ENCODE measurements at regions not wholly inside any gene's neighbourhood (a gene's known extent, or its start where the extent isn't known, plus 50 kb on each side); places are given as distances from the start of the nearest gene placed in this dataset.

GRCh38 chr7:159218607-159219006 is 73.9 kb upstream of the VIPR2 start:
- H3K27ac Mint-ChIP-seq: no peak overlapping the region
- intact Hi-C loops (cut with micrococcal nuclease): no loop called here
- H3K36me3 Mint-ChIP-seq: no peaks in the 10 kb centered on the region
- ChIA-PET CTCF (ENCODE audit: partially characterized antibody) (no interaction called here), POLR2A (ENCODE audit: partially characterized antibody) (interaction anchor here (0.6 kb wide), 1 partner anchor 111 kb away, joined by 3 read pairs; no protein-coding TSS in a partner anchor)
- no peaks in the 10 kb centered on the region for H3K9me3 Mint-ChIP-seq
- H3K27ac ChIP-seq (ENCODE audit: low read depth, low read length): no peak overlapping the region
- no peaks in the 10 kb centered on the region for H3K4me1 Mint-ChIP-seq
- no peaks in the 10 kb centered on the region for H3K9me3 ChIP-seq (ENCODE audit: control insufficient read depth in 1 of 2, low read length in 2 of 2)
- no peaks in the 10 kb centered on the region for H3K27me3 Mint-ChIP-seq
- H3K27me3 ChIP-seq (ENCODE audit: insufficient read depth, low read length): no peaks in the 10 kb centered on the region
- no peaks in the 10 kb centered on the region for H3K36me3 ChIP-seq (ENCODE audit: insufficient read depth, low read length)
- H3K4me3 Mint-ChIP-seq: no peak overlapping the region
- DNase-seq: no peak
- H3K4me3 ChIP-seq (ENCODE audit: low read length in 2 of 2): no peak overlapping the region
- H3K4me1 ChIP-seq (ENCODE audit: insufficient read depth, low read length): no peaks in the 10 kb centered on the region

- Mint-ChIP-seq H3K9me3 (no peaks in the 10 kb centered on the region), H3K4me3 (no peak overlapping the region), H3K27ac (peak overlapping the region in 1 of 7 donors; percentile 3), H3K27me3 (no peaks in the 10 kb centered on the region), H3K4me1 (no peaks in the 10 kb centered on the region), H3K36me3 (no peaks in the 10 kb centered on the region)
- no peak overlapping the region for H3K27ac ChIP-seq (ENCODE audit: low read depth, low read length)
- no peaks in the 10 kb centered on the region for H3K4me1 ChIP-seq (ENCODE audit: insufficient read depth, low read length)
- intact Hi-C loops (cut with micrococcal nuclease): no loop called here
- no peaks in the 10 kb centered on the region for H3K36me3 ChIP-seq (ENCODE audit: insufficient read depth, low read length)
- no peak overlapping the region for H3K4me3 ChIP-seq (ENCODE audit: low read length in 2 of 2)
- H3K27me3 ChIP-seq (ENCODE audit: insufficient read depth, low read length): no peaks in the 10 kb centered on the region
- CTCF ChIA-PET (ENCODE audit: partially characterized antibody): no interaction called here
- POLR2A ChIA-PET (ENCODE audit: partially characterized antibody): interaction anchor here (0.6 kb wide), 1 partner anchor 111 kb away, joined by 3 read pairs; no protein-coding TSS in a partner anchor
- no peak for DNase-seq
- H3K9me3 ChIP-seq (ENCODE audit: control insufficient read depth in 1 of 2, low read length in 2 of 2): no peaks in the 10 kb centered on the region
Observed at GRCh38 chr7:159218170-159218569, 73.5 kb upstream of the VIPR2 start.

DNA sequence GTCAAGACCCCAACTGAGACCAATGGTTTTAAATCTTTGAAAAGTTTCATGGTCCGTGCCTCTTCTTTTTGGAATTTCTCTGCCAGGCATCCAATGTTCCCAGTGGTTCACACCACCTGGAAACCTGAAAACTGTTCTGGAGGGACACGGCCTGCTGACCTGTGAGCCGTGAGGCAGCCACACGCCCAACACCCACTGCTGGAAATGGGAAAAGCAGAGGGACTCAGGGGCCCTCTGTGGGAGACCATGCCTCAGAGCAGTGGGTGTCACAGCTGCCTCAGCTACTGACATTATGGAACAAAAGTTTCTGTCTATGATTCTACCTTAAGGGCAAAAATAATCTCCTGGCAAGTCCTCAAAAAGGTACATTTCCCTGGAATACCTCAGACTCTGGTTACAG is 70.4 kb upstream of the VIPR2 start:
- Histone ChIP-seq H3K36me3 (ENCODE audit: insufficient read depth, low read length) (no peaks in the 10 kb centered on the region), H3K9me3 (ENCODE audit: control insufficient read depth in 1 of 2, low read length in 2 of 2) (no peaks in the 10 kb centered on the region), H3K27me3 (ENCODE audit: insufficient read depth, low read length) (no peaks in the 10 kb centered on the region), H3K27ac (ENCODE audit: low read depth, low read length) (no peak overlapping the region), H3K4me3 (ENCODE audit: low read length in 2 of 2) (no peak overlapping the region), H3K4me1 (ENCODE audit: insufficient read depth, low read length) (peaks cover under 1% of the 10 kb centered on the region)
- ChIA-PET POLR2A (ENCODE audit: partially characterized antibody) (no interaction called here), CTCF (ENCODE audit: partially characterized antibody) (no interaction called here)
- no peak overlapping the region for H3K27ac Mint-ChIP-seq
- no peak for DNase-seq
- H3K9me3 Mint-ChIP-seq: no peaks in the 10 kb centered on the region
- no peaks in the 10 kb centered on the region for H3K27me3 Mint-ChIP-seq
- H3K4me1 Mint-ChIP-seq: peaks cover 3 to 5% (median 4%) of the 10 kb centered on the region in 4 donors
- no peak overlapping the region for H3K4me3 Mint-ChIP-seq
- intact Hi-C loops (cut with micrococcal nuclease): no loop called here
- H3K36me3 Mint-ChIP-seq: no peaks in the 10 kb centered on the region

GRCh38 chr7:159213253-159213652 is 68.6 kb upstream of the VIPR2 start:
- H3K27me3 ChIP-seq (ENCODE audit: insufficient read depth, low read length): no peaks in the 10 kb centered on the region
- no peak overlapping the region for H3K27ac ChIP-seq (ENCODE audit: low read depth, low read length)
- intact Hi-C loops (cut with micrococcal nuclease): no loop called here
- Mint-ChIP-seq H3K9me3 (no peaks in the 10 kb centered on the region), H3K4me1 (peaks cover 3 to 6% (median 5%) of the 10 kb centered on the region in 4 donors), H3K27me3 (no peaks in the 10 kb centered on the region), H3K36me3 (no peaks in the 10 kb centered on the region), H3K27ac (no peak overlapping the region), H3K4me3 (no peak overlapping the region)
- DNase-seq: no peak
- peaks cover 14% of the 10 kb centered on the region for H3K4me1 ChIP-seq (ENCODE audit: insufficient read depth, low read length)
- POLR2A ChIA-PET (ENCODE audit: partially characterized antibody): no interaction called here
- CTCF ChIA-PET (ENCODE audit: partially characterized antibody): no interaction called here
- no peaks in the 10 kb centered on the region for H3K9me3 ChIP-seq (ENCODE audit: control insufficient read depth in 1 of 2, low read length in 2 of 2)
- H3K36me3 ChIP-seq (ENCODE audit: insufficient read depth, low read length): no peaks in the 10 kb centered on the region
- H3K4me3 ChIP-seq (ENCODE audit: low read length in 2 of 2): no peak overlapping the region

DNA sequence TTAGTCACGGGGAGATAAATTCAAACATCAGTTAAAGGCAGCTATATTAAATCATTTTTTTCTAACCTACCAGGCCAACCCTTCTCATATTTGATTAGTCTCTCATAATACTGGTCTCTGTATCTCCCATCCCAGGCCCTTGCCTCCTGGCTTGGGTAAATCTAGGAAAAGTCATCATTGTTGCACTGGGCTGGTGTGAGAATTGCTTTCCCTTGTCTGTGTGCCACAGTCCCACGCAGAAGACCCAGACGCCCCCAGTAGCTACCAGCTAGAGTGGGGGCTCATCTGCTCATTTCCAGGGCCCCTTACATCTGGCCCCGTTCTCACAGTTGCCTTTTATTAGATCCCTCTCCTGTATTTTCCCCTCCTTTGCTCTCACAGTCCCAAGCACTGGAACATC is 67.6 kb upstream of the VIPR2 start:
- ChIA-PET POLR2A (ENCODE audit: partially characterized antibody) (no interaction called here), CTCF (ENCODE audit: partially characterized antibody) (no interaction called here)
- Mint-ChIP-seq H3K9me3 (no peaks in the 10 kb centered on the region), H3K27me3 (no peaks in the 10 kb centered on the region), H3K36me3 (no peaks in the 10 kb centered on the region), H3K4me3 (no peak overlapping the region), H3K4me1 (peaks cover 3 to 6% (median 5%) of the 10 kb centered on the region in 4 donors), H3K27ac (peak overlapping the region in 1 of 7 donors; percentile 19)
- H3K36me3 ChIP-seq (ENCODE audit: insufficient read depth, low read length): no peaks in the 10 kb centered on the region
- DNase-seq: no peak
- H3K4me1 ChIP-seq (ENCODE audit: insufficient read depth, low read length): peaks cover 24% of the 10 kb centered on the region
- no peak overlapping the region for H3K4me3 ChIP-seq (ENCODE audit: low read length in 2 of 2)
- no peak overlapping the region for H3K27ac ChIP-seq (ENCODE audit: low read depth, low read length)
- H3K9me3 ChIP-seq (ENCODE audit: control insufficient read depth in 1 of 2, low read length in 2 of 2): no peaks in the 10 kb centered on the region
- intact Hi-C loops (cut with micrococcal nuclease): no loop called here
- no peaks in the 10 kb centered on the region for H3K27me3 ChIP-seq (ENCODE audit: insufficient read depth, low read length)

DNA sequence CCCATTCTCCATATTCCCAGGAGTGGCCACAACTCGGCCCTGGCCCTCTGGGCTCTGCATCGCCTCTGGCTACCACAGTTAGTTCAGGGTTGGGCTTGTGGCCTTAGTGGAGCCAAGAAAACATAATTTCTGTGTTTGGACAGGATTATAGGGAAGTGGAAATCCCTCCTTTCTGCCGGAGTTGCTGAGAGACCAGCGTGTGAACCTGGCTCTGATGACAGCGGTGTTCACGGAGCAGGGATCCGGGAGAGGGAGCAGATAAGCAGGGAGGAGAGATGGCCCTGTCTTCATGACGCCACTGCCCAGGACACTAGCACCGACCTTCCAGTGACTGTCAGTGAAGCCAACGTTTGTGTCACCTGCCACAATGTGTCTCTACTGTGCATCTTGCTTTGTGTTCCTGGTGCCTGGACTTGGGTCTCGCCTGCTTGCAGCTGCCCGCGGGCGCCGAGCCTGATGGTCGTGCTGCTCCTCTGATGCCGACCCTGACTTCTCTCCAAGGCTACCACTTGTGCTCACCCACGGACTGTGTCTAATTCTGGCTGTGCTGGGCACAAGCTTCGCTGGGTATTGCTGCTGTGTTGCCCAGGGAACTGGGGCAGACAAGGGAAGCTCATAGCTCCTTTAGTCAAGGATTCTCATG is 67.0 kb upstream of the VIPR2 start:
- no peak overlapping the region for H3K27ac ChIP-seq (ENCODE audit: low read depth, low read length)
- no peak for DNase-seq
- ChIA-PET POLR2A (ENCODE audit: partially characterized antibody) (no interaction called here), CTCF (ENCODE audit: partially characterized antibody) (no interaction called here)
- intact Hi-C loops (cut with micrococcal nuclease): no loop called here
- no peaks in the 10 kb centered on the region for H3K27me3 ChIP-seq (ENCODE audit: insufficient read depth, low read length)
- no peaks in the 10 kb centered on the region for H3K27me3 Mint-ChIP-seq
- peaks cover 28% of the 10 kb centered on the region for H3K4me1 ChIP-seq (ENCODE audit: insufficient read depth, low read length)
- H3K4me3 Mint-ChIP-seq: no peak overlapping the region
- H3K27ac Mint-ChIP-seq: peak overlapping the region in 1 of 7 donors; percentile 63
- H3K9me3 Mint-ChIP-seq: no peaks in the 10 kb centered on the region
- no peaks in the 10 kb centered on the region for H3K36me3 ChIP-seq (ENCODE audit: insufficient read depth, low read length)
- no peaks in the 10 kb centered on the region for H3K36me3 Mint-ChIP-seq
- no peak overlapping the region for H3K4me3 ChIP-seq (ENCODE audit: low read length in 2 of 2)
- peaks cover 3 to 6% (median 5%) of the 10 kb centered on the region in 4 donors for H3K4me1 Mint-ChIP-seq
- H3K9me3 ChIP-seq (ENCODE audit: control insufficient read depth in 1 of 2, low read length in 2 of 2): no peaks in the 10 kb centered on the region

DNA sequence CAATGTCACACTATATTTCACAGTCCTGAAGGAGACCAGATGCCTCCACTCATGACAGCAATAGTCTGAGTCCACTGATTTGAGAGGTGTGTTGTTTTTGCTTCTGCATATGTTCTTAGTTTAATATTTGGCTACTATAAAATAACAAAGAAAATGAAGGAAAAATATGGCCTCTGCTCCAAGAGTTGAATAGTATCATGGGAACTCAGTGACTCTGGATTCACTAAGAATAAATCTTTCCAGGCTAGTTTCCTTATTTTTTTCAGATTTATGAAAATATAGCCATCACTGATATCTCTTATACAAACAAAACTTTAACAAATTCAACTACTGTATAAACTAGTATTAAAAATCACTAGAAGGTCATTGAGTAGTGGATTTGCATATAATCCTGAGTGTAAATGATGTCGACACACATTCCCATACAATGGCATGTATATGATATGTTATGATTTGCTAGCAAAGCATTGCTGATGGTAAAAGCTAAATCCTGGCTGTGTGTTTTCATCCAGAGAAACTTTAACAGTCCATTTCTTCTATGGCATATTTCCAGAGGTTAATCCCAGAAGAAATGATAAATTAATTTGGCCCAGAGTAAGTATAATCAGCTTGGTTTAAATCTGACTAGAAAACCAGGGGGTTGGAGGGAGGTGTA is 66.0 kb upstream of the VIPR2 start:
- no peaks in the 10 kb centered on the region for H3K36me3 Mint-ChIP-seq
- H3K9me3 ChIP-seq (ENCODE audit: control insufficient read depth in 1 of 2, low read length in 2 of 2): no peaks in the 10 kb centered on the region
- ChIA-PET CTCF (ENCODE audit: partially characterized antibody) (no interaction called here), POLR2A (ENCODE audit: partially characterized antibody) (no interaction called here)
- DNase-seq: no peak
- H3K36me3 ChIP-seq (ENCODE audit: insufficient read depth, low read length): no peaks in the 10 kb centered on the region
- no peak overlapping the region for H3K4me3 ChIP-seq (ENCODE audit: low read length in 2 of 2)
- H3K4me1 Mint-ChIP-seq: peaks cover 4 to 6% (median 6%) of the 10 kb centered on the region in 4 donors
- no peak overlapping the region for H3K27ac Mint-ChIP-seq
- no peaks in the 10 kb centered on the region for H3K9me3 Mint-ChIP-seq
- peak overlapping the region in 1 of 8 donors; percentile 3 for H3K4me3 Mint-ChIP-seq
- H3K27ac ChIP-seq (ENCODE audit: low read depth, low read length): no peak overlapping the region
- H3K27me3 ChIP-seq (ENCODE audit: insufficient read depth, low read length): no peaks in the 10 kb centered on the region
- peaks cover 28% of the 10 kb centered on the region for H3K4me1 ChIP-seq (ENCODE audit: insufficient read depth, low read length)
- no peaks in the 10 kb centered on the region for H3K27me3 Mint-ChIP-seq
- intact Hi-C loops (cut with micrococcal nuclease): no loop called here

Measured in CD4-positive, alpha-beta memory T cell (primary cell).